Pancreas (tissue), 10 donors: ENCODE measurements at regions not wholly inside any gene's neighbourhood (a gene's known extent, or its start where the extent isn't known, plus 50 kb on each side); places are given as distances from the start of the nearest gene placed in this dataset.

Experiments used
- ATAC-seq, 4 donors: fragments of 200-7000 bp; cut with Tn5 transposase; one replicate each; pipeline versions ENCODE4 v1.8.0 to v1.9.1; 2020; ENCODE audit warnings: mild to moderate bottlenecking in 4 of 4, moderate library complexity in 4 of 4
- DNase-seq, 6 donors: peaks; one replicate each; pipeline ENCODE4 v3.0.0-alpha.2; 2020
- FAIRE-seq: peaks from 2 replicates; lab custom pipeline; 2012; peaks lifted over from hg19 to GRCh38; lab: Jason Lieb, UNC
- H3K27ac ChIP-seq, 4 donors: fragments of 200-600 bp; sonication (generic); 1 replicate in 3 of 4; 2 replicates in 1 of 4; pipeline versions ENCODE4 v1.5.0 to v1.8.0; 2020
- H3K27me3 ChIP-seq, 4 donors: fragments of 200-600 bp; one replicate each; pipeline ENCODE4 v1.8.0; 2021
- H3K36me3 ChIP-seq, 3 donors: fragments of 200-600 bp; sonication (generic) in 1 of 3; one replicate each; pipeline versions ENCODE4 v1.5.0 to v1.8.0; 2020 to 2021
- H3K4me1 ChIP-seq, 3 donors: fragments of 200-600 bp; one replicate each; pipeline ENCODE4 v1.8.0; 2021
- H3K4me3 ChIP-seq, 4 donors: fragments of 200-600 bp; sonication (generic) in 2 of 4; one replicate each; pipeline versions ENCODE4 v1.5.0 to v1.8.0; 2020 to 2021
- H3K9me3 ChIP-seq, 4 donors: fragments of 200-600 bp; one replicate each; pipeline ENCODE4 v1.8.0; 2021
- CTCF ChIP-seq, 4 donors: fragments of 200-600 bp; sonication (generic) in 3 of 4; IDR thresholded peaks; one replicate each; pipeline versions ENCODE4 v1.5.0 to v1.8.0; 2021; ENCODE audit warnings: antibody characterized with exemption in 4 of 4
- WGBS, 2 donors: extraction: QIAGEN DNeasy Blood & Tissue Kit; methylation state at CpG; one replicate each; pipeline ENCODE4 v1.1.7; 2013; 5-methylcytosine and 5-hydroxymethylcytosine counted together
- intact Hi-C, 3 donors: fragments of 100-400 bp; cut with DNase I; formaldehyde crosslinking; loops; one replicate each; pipeline versions ENCODE4 v1.11.1 to v1.14.2; 2022
- donor health status: healthy with polysubstance abuse.
- donor health status: DM: no; HTN: no; CAD: no; lungs with moderate emphysema.
- donor health status: DM: no; HTN: no; CAD: no.
- donor health status: control.
- donor health status: control.
- donor health status: Bipolar disorder and iron deficiency.
- donor health status: DM: yes; HTN: yes; CAD: no.
- donor health status: DM: no; HTN: no; CAD: no.
- donor health status: DM: no; HTN: no; CAD: no.
- donor health status: DM: yes; HTN: yes; CAD: no.

GRCh38 chr3:101994386-101994785 is 145.1 kb downstream of the NFKBIZ start:
- Histone ChIP-seq H3K4me1 (no peaks in the 10 kb centered on the region), H3K9me3 (no peaks in the 10 kb centered on the region), H3K36me3 (no peaks in the 10 kb centered on the region), H3K4me3 (no peak overlapping the region), H3K27ac (no peak overlapping the region), H3K27me3 (no peaks in the 10 kb centered on the region)
- FAIRE-seq (no peak), DNase-seq (no peak), ATAC-seq (no peak)
- 73 to 81% methylated on average over 3 of the region's 3 CpGs for WGBS, 2 donors
- intact Hi-C loops, result no loop called here
- TF ChIP-seq CTCF (IDR thresholded peaks at IDR 0.05), result no peak

GRCh38 chr3:101995371-101996046 is 146.2 kb downstream of the NFKBIZ start:
- Histone ChIP-seq H3K4me1 (no peaks in the 10 kb centered on the region), H3K9me3 (no peaks in the 10 kb centered on the region), H3K27me3 (no peaks in the 10 kb centered on the region), H3K4me3 (no peak overlapping the region), H3K36me3 (no peaks in the 10 kb centered on the region), H3K27ac (no peak overlapping the region)
- WGBS, 2 donors, result 51 to 74% methylated on average over 4 of the region's 4 CpGs
- intact Hi-C loops, result no loop called here
- FAIRE-seq, result no peak
- no peak for TF ChIP-seq CTCF (IDR thresholded peaks at IDR 0.05)
- no peak for ATAC-seq
- DNase-seq, result no peak

GRCh38 chr3:101996832-101997231 is 147.5 kb downstream of the NFKBIZ start:
- no peaks in the 10 kb centered on the region for H3K4me1 ChIP-seq
- DNase-seq (no peak), ATAC-seq (no peak), FAIRE-seq (no peak)
- H3K27me3 ChIP-seq, result no peaks in the 10 kb centered on the region
- WGBS, 2 donors, result 89 to 94% methylated on average over 3 of the region's 3 CpGs
- no peaks in the 10 kb centered on the region for H3K36me3 ChIP-seq
- H3K4me3 ChIP-seq, result no peak overlapping the region
- intact Hi-C loops, result no loop called here
- no peaks in the 10 kb centered on the region for H3K9me3 ChIP-seq
- H3K27ac ChIP-seq, result no peak overlapping the region
- no peak for TF ChIP-seq CTCF (IDR thresholded peaks at IDR 0.05)

- DNase-seq (no peak), ATAC-seq (no peak), FAIRE-seq (no peak)
- Histone ChIP-seq H3K4me1 (no peaks in the 10 kb centered on the region), H3K27ac (no peak overlapping the region), H3K4me3 (no peak overlapping the region), H3K9me3 (no peaks in the 10 kb centered on the region), H3K27me3 (no peaks in the 10 kb centered on the region), H3K36me3 (no peaks in the 10 kb centered on the region)
- intact Hi-C loops, result no loop called here
- WGBS, 2 donors, result 89% methylated on average over 3 of the region's 3 CpGs
- no peak for TF ChIP-seq CTCF (IDR thresholded peaks at IDR 0.05)
These were observed 149.1 kb downstream of the NFKBIZ start for GRCh38 chr3:101998256-101998926.

GRCh38 chr3:101999177-101999779 is 150.0 kb downstream of the NFKBIZ start:
- no peak overlapping the region for H3K27ac ChIP-seq
- H3K4me3 ChIP-seq, result no peak overlapping the region
- no peak for TF ChIP-seq CTCF (IDR thresholded peaks at IDR 0.05)
- intact Hi-C loops, result no loop called here
- no peak for FAIRE-seq
- no peaks in the 10 kb centered on the region for H3K9me3 ChIP-seq
- H3K4me1 ChIP-seq, result no peaks in the 10 kb centered on the region
- WGBS, 2 donors, result 35 to 46% methylated on average over 3 of the region's 3 CpGs
- no peaks in the 10 kb centered on the region for H3K27me3 ChIP-seq
- ATAC-seq, result peak in 1 of 4 donors; percentile 18
- no peaks in the 10 kb centered on the region for H3K36me3 ChIP-seq
- DNase-seq, result no peak
